Right atrium auricular region (tissue), 2 donors: ENCODE measurements at regions not wholly inside any gene's neighbourhood (a gene's known extent, or its start where the extent isn't known, plus 50 kb on each side); places are given as distances from the start of the nearest gene placed in this dataset.

ENCODE experiments used
- DNase-seq: peaks from one replicate; pipeline ENCODE4 v3.0.0-alpha.2; 2019; ENCODE audit warnings: low spot score
- H3K27ac ChIP-seq, 2 donors: fragments of 200-600 bp; sonication (generic); 1 replicate in 1 of 2; 2 replicates in 1 of 2; pipeline ENCODE4 v1.5.1; 2016 to 2019
- H3K27me3 ChIP-seq, 2 donors: fragments of 200-600 bp; sonication (generic); one replicate each; pipeline versions ENCODE4 v1.5.1 to v1.6.0; 2017 to 2019
- H3K36me3 ChIP-seq: fragments of 200-600 bp; sonication (generic); one replicate; pipeline ENCODE4 v1.5.1; 2016
- H3K4me1 ChIP-seq, 2 donors: fragments of 200-600 bp; sonication (generic); one replicate each; pipeline versions ENCODE4 v1.5.1 to v1.6.0; 2017 to 2019
- H3K4me3 ChIP-seq, 2 donors: fragments of 200-600 bp; sonication (generic); 1 replicate in 1 of 2; 2 replicates in 1 of 2; pipeline ENCODE4 v1.5.1; 2017 to 2019; ENCODE audit warnings: mild to moderate bottlenecking in 1 of 2, moderate library complexity in 1 of 2
- H3K9me3 ChIP-seq, 2 donors: fragments of 200-600 bp; sonication (generic); one replicate each; pipeline ENCODE4 v1.5.1; 2019
- TF ChIP-seq, protein P1 (sequence below), 2 donors: fragments of 200-600 bp; sonication (generic); IDR thresholded peaks; one replicate each; pipeline ENCODE4 v1.5.1; 2019; ENCODE audit warnings: antibody characterized with exemption in 2 of 2

DNA sequence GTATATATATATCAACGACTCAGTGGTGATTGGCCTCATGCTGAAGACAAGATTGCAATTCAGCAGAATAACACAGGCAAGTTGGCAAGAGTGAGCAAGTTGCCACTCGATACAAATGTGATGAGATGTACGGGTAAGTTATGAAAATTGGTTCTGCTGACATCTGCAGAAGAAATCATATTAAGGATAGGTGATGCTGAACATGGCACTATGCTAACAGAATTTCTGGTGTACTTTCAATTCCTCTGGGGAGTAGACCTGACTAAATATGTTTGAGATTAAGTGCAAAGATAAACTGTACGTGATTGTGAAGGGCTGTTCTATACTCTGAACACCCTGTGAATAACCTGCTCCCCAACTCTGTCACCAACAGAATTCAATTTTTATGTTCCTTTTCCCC, 758.2 kb downstream of the TBC1D32 start:
- Histone ChIP-seq H3K27ac (no peak overlapping the region), H3K4me1 (no peaks in the 10 kb centered on the region), H3K9me3 (no peaks in the 10 kb centered on the region), H3K36me3 (no peaks in the 10 kb centered on the region), H3K27me3 (no peaks in the 10 kb centered on the region), H3K4me3 (no peak overlapping the region)
- no peak for DNase-seq
- TF ChIP-seq, protein P1, sequence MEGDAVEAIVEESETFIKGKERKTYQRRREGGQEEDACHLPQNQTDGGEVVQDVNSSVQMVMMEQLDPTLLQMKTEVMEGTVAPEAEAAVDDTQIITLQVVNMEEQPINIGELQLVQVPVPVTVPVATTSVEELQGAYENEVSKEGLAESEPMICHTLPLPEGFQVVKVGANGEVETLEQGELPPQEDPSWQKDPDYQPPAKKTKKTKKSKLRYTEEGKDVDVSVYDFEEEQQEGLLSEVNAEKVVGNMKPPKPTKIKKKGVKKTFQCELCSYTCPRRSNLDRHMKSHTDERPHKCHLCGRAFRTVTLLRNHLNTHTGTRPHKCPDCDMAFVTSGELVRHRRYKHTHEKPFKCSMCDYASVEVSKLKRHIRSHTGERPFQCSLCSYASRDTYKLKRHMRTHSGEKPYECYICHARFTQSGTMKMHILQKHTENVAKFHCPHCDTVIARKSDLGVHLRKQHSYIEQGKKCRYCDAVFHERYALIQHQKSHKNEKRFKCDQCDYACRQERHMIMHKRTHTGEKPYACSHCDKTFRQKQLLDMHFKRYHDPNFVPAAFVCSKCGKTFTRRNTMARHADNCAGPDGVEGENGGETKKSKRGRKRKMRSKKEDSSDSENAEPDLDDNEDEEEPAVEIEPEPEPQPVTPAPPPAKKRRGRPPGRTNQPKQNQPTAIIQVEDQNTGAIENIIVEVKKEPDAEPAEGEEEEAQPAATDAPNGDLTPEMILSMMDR (IDR thresholded peaks at IDR 0.05): no peak

DNA sequence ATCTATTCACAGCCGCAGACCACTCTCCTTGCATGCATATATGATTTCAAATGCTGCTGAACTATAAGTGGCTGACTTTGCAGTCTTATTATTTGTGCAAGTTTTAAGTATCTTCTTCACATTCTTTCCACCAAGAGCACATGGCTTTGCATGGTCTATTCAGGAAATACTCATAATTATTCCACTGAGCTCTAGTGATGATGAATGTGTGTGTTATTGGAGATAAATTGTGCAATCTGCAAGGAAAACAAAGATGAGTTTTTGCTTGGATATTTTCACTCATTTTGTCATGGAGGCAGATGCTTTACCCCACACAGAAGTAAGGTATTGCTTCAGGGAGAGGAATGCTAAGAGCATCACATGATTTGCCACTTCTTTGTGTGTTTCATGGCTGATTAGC, 764.6 kb downstream of the TBC1D32 start:
- Histone ChIP-seq H3K27me3 (no peaks in the 10 kb centered on the region), H3K36me3 (no peaks in the 10 kb centered on the region), H3K9me3 (no peaks in the 10 kb centered on the region), H3K4me3 (no peak overlapping the region), H3K27ac (no peak overlapping the region), H3K4me1 (no peaks in the 10 kb centered on the region)
- DNase-seq: no peak
- TF ChIP-seq, protein P1 (IDR thresholded peaks at IDR 0.05): no peak

DNA sequence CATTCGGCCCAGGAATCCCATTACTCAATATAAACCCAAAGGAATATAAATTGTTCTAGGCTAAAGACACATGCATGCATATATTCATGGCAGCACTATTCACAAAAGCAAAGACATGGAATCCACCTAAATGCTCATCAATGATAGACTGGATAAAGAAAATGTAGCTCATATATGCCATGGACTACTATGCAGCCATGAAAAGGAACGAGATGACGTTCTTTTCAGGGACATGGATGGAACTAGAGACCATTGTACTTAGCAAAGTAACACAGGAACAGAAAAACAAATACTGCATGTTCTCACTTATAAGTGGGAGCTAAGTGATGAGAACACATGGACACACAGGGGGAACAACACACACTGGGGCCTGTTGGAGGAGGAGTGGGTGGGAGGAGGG, 769.5 kb downstream of the TBC1D32 start:
- Histone ChIP-seq H3K36me3 (no peaks in the 10 kb centered on the region), H3K27ac (no peak overlapping the region), H3K4me1 (no peaks in the 10 kb centered on the region), H3K4me3 (no peak overlapping the region), H3K27me3 (no peaks in the 10 kb centered on the region), H3K9me3 (no peaks in the 10 kb centered on the region)
- TF ChIP-seq, protein P1 (IDR thresholded peaks at IDR 0.05): no peak
- DNase-seq: no peak

DNA sequence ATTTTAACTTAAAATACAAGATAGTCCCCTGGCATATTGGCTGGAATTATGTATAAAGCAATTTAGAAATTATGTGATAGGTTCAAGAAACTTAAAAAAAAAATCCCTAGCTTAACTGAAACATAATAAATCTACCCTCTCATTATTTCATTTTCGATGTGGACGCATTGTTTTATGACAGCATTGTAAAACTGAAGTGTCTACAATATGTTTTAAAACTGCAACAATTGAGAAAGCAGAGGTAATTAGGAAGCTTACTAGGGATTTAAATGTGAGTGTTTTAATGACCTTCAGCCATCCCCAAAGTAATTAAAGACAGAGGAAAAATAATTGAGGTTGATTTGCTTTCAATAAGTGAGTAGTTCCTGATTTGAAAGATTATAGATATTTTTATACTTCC, 776.0 kb downstream of the TBC1D32 start:
- Histone ChIP-seq H3K4me1 (no peaks in the 10 kb centered on the region), H3K27me3 (no peaks in the 10 kb centered on the region), H3K36me3 (no peaks in the 10 kb centered on the region), H3K27ac (no peak overlapping the region), H3K9me3 (no peaks in the 10 kb centered on the region), H3K4me3 (no peak overlapping the region)
- TF ChIP-seq, protein P1 (IDR thresholded peaks at IDR 0.05): no peak
- DNase-seq: no peak

DNA sequence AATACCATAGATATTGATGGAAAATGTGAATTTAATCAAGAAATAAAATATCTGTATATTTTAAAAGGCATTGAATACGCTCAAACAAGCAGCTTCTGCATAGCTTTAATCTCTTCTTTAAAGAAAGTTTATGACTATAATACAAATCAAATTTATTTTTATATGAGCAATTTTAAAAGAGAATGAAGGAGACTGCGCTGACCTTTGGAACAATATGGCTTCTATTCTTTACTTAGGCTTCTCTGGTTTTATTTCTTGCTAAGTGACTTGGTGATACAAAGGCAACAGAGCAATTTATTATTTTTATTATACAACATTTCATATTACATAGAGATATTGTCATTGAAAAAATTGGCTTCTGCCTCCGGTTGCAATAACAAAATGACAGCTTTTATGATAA, 776.7 kb downstream of the TBC1D32 start:
- no peaks in the 10 kb centered on the region for H3K27me3 ChIP-seq
- no peaks in the 10 kb centered on the region for H3K36me3 ChIP-seq
- no peak for DNase-seq
- H3K4me3 ChIP-seq: no peak overlapping the region
- TF ChIP-seq, protein P1 (IDR thresholded peaks at IDR 0.05): no peak
- no peaks in the 10 kb centered on the region for H3K9me3 ChIP-seq
- no peak overlapping the region for H3K27ac ChIP-seq
- H3K4me1 ChIP-seq: no peaks in the 10 kb centered on the region

DNA sequence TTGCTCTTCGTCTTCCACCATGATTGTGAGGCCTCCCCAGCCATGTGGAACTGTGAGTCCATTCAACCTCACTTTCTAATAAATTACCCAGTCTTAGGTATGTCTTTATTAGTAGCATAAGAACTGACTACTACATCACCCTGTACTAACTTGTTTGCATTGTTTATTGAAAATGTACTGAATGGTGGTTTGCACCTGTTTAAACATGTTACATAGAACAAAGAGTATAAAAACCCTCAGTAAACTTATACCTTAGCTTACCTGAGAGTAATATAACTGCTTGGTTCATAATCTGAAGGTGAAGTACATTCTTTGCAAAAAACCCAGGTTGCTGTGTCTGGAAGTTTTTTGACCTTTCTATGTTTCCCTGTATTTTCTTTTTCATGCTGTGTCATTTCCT, 777.8 kb downstream of the TBC1D32 start:
- DNase-seq: no peak
- no peak overlapping the region for H3K4me3 ChIP-seq
- TF ChIP-seq, protein P1 (IDR thresholded peaks at IDR 0.05): no peak
- no peaks in the 10 kb centered on the region for H3K4me1 ChIP-seq
- H3K27ac ChIP-seq: no peak overlapping the region
- H3K36me3 ChIP-seq: no peaks in the 10 kb centered on the region
- H3K27me3 ChIP-seq: no peaks in the 10 kb centered on the region
- H3K9me3 ChIP-seq: no peaks in the 10 kb centered on the region
